Islet of Langerhans (tissue), 1 donor: ENCODE measurements at regions not wholly inside any gene's neighbourhood (a gene's known extent, or its start where the extent isn't known, plus 50 kb on each side); places are given as distances from the start of the nearest gene placed in this dataset.

Experiments used
- FAIRE-seq: peaks from one replicate; lab custom pipeline; 2011; peaks lifted over from hg19 to GRCh38; lab: Jason Lieb, UNC

DNA sequence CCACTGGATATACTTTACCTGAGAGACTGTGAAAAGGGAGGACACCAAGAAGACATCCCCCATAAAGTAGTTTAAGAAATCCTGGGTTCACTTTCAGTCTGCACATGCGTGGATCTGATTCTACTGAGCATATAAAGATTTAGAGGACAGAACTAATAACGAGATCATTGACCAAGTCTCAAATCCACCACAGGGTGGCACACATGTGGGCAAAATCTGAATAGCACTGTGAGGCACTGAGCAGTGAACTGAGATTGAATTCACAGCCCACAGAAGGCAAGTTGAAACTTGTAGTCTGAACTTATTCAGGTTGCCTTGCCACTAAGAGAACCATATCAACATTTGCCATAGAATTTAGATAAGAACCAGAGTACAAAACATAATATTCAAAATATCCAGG lies 818.6 kb downstream of the GRID1 start:
- FAIRE-seq: peak; percentile 76
